ENCODE measurements at regions not wholly inside any gene's neighbourhood (a gene's known extent, or its start where the extent isn't known, plus 50 kb on each side); places are given as distances from the start of the nearest gene placed in this dataset.

- POLR2A ChIA-PET, result no interaction called here
- H3K4me3 Mint-ChIP-seq, result no peak overlapping the region
- H3K27me3 Mint-ChIP-seq, result peaks cover 3 to 11% (median 7%) of the 10 kb centered on the region in 5 donors
- no peak for ATAC-seq
- H3K36me3 Mint-ChIP-seq, result no peaks in the 10 kb centered on the region
- H3K4me1 Mint-ChIP-seq, result peaks cover 0 to 8% (median 1%) of the 10 kb centered on the region in 4 donors
- no peak overlapping the region for H3K27ac Mint-ChIP-seq
- H3K9me3 Mint-ChIP-seq, result no peaks in the 10 kb centered on the region
- DNase-seq, result no peak
Observed at GRCh38 chr16:6641091-6641490, 691.6 kb upstream of the RBFOX1 start.

DNA sequence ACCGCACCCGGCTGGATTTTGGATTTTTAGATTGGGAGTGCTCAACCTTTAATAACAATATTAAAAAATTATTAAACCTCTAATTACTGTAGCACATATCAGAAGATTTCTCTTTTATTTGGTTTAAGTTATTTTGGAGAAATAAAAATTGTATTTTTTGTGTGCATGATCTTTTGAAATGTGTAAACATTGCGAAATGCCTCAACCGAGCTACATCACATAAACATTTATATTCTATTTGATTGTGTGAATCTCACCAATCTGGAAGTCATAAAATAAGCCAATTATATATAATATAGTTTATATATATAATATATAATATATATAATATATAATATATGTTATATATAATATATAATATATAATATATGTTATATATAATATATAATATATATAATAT is 696.2 kb upstream of the RBFOX1 start:
- Mint-ChIP-seq H3K4me3 (no peak overlapping the region), H3K9me3 (no peaks in the 10 kb centered on the region), H3K4me1 (no peaks in the 10 kb centered on the region), H3K27me3 (peaks cover 0 to 5% (median 2%) of the 10 kb centered on the region in 5 donors), H3K36me3 (no peaks in the 10 kb centered on the region), H3K27ac (no peak overlapping the region)
- ATAC-seq, result no peak
- no peak for DNase-seq
- POLR2A ChIA-PET, result no interaction called here

GRCh38 chr16:6634151-6634550 is 698.5 kb upstream of the RBFOX1 start:
- Mint-ChIP-seq H3K27ac (no peak overlapping the region), H3K4me3 (no peak overlapping the region), H3K36me3 (no peaks in the 10 kb centered on the region), H3K27me3 (peaks cover 0 to 2% (median 0%) of the 10 kb centered on the region in 5 donors), H3K4me1 (no peaks in the 10 kb centered on the region), H3K9me3 (no peaks in the 10 kb centered on the region)
- ATAC-seq, result no peak
- no peak for DNase-seq
- POLR2A ChIA-PET, result no interaction called here

- ATAC-seq (no peak), DNase-seq (no peak)
- POLR2A ChIA-PET, result no interaction called here
- no peaks in the 10 kb centered on the region for H3K4me1 Mint-ChIP-seq
- H3K27ac Mint-ChIP-seq, result no peak overlapping the region
- H3K27me3 Mint-ChIP-seq, result peaks cover 0 to 2% (median 0%) of the 10 kb centered on the region in 5 donors
- H3K4me3 Mint-ChIP-seq, result no peak overlapping the region
- no peaks in the 10 kb centered on the region for H3K36me3 Mint-ChIP-seq
- no peaks in the 10 kb centered on the region for H3K9me3 Mint-ChIP-seq
Observed at GRCh38 chr16:6633456-6633855, 699.2 kb upstream of the RBFOX1 start.

GRCh38 chr16:6629110-6629509 is 703.5 kb upstream of the RBFOX1 start:
- H3K4me1 Mint-ChIP-seq, result no peaks in the 10 kb centered on the region
- H3K9me3 Mint-ChIP-seq, result peaks cover 0 to 9% (median 4%) of the 10 kb centered on the region in 9 donors
- H3K27me3 Mint-ChIP-seq, result no peaks in the 10 kb centered on the region
- ATAC-seq (no peak), DNase-seq (no peak)
- H3K27ac Mint-ChIP-seq, result no peak overlapping the region
- no peaks in the 10 kb centered on the region for H3K36me3 Mint-ChIP-seq
- H3K4me3 Mint-ChIP-seq, result no peak overlapping the region
- POLR2A ChIA-PET, result no interaction called here

DNA sequence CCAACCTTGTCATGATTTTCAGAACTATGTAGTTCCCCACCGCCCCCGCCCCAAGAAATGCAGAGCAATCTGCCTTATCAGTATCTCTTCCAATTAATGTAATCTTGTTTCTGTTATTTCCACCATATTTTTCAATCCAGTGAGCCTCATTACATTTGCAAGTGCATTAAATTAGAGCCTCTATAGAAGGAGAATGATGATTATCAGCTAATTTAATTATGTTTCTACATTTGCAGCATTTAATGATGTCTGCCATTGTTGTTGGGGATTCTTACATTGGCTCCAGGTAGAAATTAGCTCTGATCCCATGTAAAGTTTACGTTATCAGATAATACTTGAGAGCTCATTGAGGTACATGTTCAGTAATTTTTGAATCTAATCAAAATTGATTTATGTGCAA is 707.0 kb upstream of the RBFOX1 start:
- Mint-ChIP-seq H3K27me3 (no peaks in the 10 kb centered on the region), H3K4me3 (no peak overlapping the region), H3K4me1 (no peaks in the 10 kb centered on the region), H3K27ac (no peak overlapping the region), H3K9me3 (peaks cover 0 to 15% (median 4%) of the 10 kb centered on the region in 9 donors), H3K36me3 (peaks cover 0 to 3% (median 0%) of the 10 kb centered on the region in 3 donors)
- POLR2A ChIA-PET, result no interaction called here
- DNase-seq, result no peak
- no peak for ATAC-seq

DNA sequence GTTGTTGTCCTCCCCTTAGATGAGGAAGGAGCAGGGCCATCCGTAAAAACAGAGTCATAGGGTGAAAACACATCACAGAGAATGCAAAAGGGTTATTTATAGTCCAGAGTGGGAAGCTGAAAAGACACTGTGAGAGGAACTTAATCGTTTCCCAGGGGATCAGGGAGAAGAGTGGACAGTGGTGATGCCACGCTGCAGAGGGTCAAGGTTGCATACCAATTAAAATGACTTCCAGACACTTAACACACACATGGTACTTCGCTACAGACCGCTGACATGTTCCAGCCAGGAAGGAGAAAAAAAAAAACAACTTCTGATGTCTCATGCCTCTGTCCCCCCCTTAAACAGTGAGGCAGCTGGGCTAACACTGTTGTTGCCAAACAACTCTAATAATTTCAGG is 713.8 kb upstream of the RBFOX1 start:
- no peaks in the 10 kb centered on the region for H3K4me1 Mint-ChIP-seq
- no peak overlapping the region for H3K27ac Mint-ChIP-seq
- DNase-seq, result no peak
- no peak for ATAC-seq
- peaks cover 0 to 2% (median 0%) of the 10 kb centered on the region in 5 donors for H3K27me3 Mint-ChIP-seq
- H3K9me3 Mint-ChIP-seq, result peaks cover 0 to 26% (median 12%) of the 10 kb centered on the region in 9 donors
- POLR2A ChIA-PET, result no interaction called here
- H3K4me3 Mint-ChIP-seq, result no peak overlapping the region
- H3K36me3 Mint-ChIP-seq, result peaks cover 0 to 8% (median 0%) of the 10 kb centered on the region in 3 donors

DNA sequence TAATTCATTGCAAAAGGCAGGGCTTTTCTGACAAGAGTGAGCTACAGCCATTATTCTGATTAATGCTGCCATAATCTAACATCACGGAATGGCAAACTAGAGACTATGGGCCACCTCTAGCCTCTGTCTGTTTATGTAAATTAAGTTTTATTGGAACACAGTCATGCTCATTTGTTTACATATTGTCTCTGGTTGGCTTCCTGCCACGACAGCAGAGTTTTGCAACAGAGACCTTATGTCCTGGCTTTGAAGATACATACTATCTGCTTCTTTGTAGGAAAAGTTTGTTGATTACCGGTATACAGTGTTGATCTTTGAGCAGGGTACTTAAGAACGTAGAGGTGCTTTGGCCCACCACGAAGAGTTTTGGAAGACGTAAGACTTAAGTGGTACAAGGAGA is 715.9 kb upstream of the RBFOX1 start:
- Mint-ChIP-seq H3K36me3 (peaks cover 0 to 8% (median 0%) of the 10 kb centered on the region in 3 donors), H3K4me3 (no peak overlapping the region), H3K27me3 (peaks cover 0 to 2% (median 0%) of the 10 kb centered on the region in 5 donors), H3K27ac (no peak overlapping the region), H3K9me3 (peaks cover 0 to 30% (median 12%) of the 10 kb centered on the region in 9 donors), H3K4me1 (no peaks in the 10 kb centered on the region)
- POLR2A ChIA-PET, result no interaction called here
- DNase-seq (no peak), ATAC-seq (no peak)

DNA sequence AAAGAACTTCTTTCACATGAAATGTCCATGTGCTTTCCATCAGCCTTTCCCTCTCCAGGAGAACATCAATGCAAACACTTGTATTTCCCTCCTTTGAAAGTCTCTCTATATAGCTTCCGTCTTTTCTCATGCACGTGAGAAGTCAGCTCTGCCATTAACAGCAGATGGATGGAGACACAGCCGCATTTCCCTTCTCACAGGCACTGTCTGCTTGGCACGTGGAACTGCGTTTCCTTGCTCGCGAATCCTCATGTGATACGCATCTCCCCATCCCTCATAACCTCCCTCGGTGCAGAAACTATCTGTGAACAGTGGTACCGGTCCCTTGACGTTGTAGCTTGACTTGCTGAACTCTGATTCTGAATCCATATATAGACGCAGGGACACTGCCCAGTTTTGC is 717.0 kb upstream of the RBFOX1 start:
- H3K9me3 Mint-ChIP-seq, result peaks cover 0 to 30% (median 10%) of the 10 kb centered on the region in 9 donors
- no peak overlapping the region for H3K4me3 Mint-ChIP-seq
- POLR2A ChIA-PET, result no interaction called here
- H3K4me1 Mint-ChIP-seq, result no peaks in the 10 kb centered on the region
- peaks cover 0 to 8% (median 0%) of the 10 kb centered on the region in 3 donors for H3K36me3 Mint-ChIP-seq
- ATAC-seq, result no peak
- no peak overlapping the region for H3K27ac Mint-ChIP-seq
- H3K27me3 Mint-ChIP-seq, result peaks cover 0 to 2% (median 0%) of the 10 kb centered on the region in 5 donors
- DNase-seq, result no peak

GRCh38 chr16:6611535-6611934 is 721.1 kb upstream of the RBFOX1 start:
- Mint-ChIP-seq H3K27me3 (peaks cover 0 to 8% (median 0%) of the 10 kb centered on the region in 5 donors), H3K9me3 (peaks cover 0 to 10% (median 0%) of the 10 kb centered on the region in 9 donors), H3K36me3 (peaks cover 0 to 4% (median 0%) of the 10 kb centered on the region in 3 donors), H3K4me3 (no peak overlapping the region), H3K4me1 (no peaks in the 10 kb centered on the region), H3K27ac (no peak overlapping the region)
- DNase-seq (no peak), ATAC-seq (no peak)
- POLR2A ChIA-PET, result no interaction called here

DNA sequence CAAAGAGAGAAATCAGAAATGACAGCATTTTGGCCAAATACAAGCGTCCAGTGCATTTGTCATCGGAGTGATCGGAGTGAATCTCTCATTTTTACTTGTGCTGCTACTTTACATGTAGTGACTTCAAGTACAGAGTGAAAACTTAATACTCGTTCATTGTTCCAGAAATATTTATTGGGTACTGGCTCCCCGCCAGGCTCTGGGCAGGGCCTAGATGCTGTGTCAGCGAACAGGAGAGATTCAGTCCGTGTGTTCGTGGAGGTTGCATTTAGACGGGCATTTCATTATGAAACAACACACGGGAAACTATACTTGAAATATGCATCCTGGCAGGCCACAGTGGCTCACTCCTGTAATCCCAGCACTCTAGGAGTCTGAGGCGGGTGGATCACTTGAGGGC is 727.2 kb upstream of the RBFOX1 start:
- no peak overlapping the region for H3K27ac Mint-ChIP-seq
- peaks cover 0 to under 1% (median 0%) of the 10 kb centered on the region in 3 donors for H3K36me3 Mint-ChIP-seq
- H3K4me3 Mint-ChIP-seq, result no peak overlapping the region
- POLR2A ChIA-PET, result no interaction called here
- peaks cover 0 to 2% (median 0%) of the 10 kb centered on the region in 4 donors for H3K4me1 Mint-ChIP-seq
- no peak for DNase-seq
- no peak for ATAC-seq
- H3K27me3 Mint-ChIP-seq, result peaks cover 0 to 12% (median 0%) of the 10 kb centered on the region in 5 donors
- H3K9me3 Mint-ChIP-seq, result peaks cover 0 to 3% (median 0%) of the 10 kb centered on the region in 9 donors

DNA sequence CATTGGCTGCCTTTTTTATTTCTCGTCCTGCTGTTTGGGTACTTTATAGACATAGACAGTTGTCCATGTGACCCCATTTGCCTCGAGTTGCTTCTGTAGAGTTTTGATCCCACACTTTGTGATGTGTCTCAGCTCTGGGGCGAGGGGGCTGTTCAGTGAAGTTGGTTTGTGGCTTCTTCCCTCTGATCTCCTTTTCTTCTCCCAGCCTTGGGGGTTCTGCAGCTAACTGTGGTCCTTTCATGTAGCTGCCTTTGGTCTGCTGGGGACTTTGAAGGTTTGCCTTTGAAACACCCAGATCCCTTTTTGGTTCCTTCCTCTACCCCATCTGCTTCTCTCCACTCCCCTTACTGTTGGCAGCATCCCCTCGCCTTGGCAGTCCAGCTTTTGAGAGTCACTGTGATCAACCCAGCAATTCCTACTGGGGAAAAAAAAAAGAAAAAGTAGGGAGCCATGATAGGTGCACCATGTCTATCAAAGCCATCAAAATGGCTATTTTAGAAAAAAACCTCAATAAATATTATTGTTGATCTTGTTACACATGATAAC is 728.8 kb upstream of the RBFOX1 start:
- Mint-ChIP-seq H3K27ac (no peak overlapping the region), H3K4me1 (peaks cover 0 to 2% (median 0%) of the 10 kb centered on the region in 4 donors), H3K36me3 (no peaks in the 10 kb centered on the region), H3K4me3 (no peak overlapping the region), H3K27me3 (peaks cover 0 to 12% (median 0%) of the 10 kb centered on the region in 5 donors), H3K9me3 (peaks cover 0 to 3% (median 0%) of the 10 kb centered on the region in 9 donors)
- ATAC-seq (no peak), DNase-seq (no peak)
- POLR2A ChIA-PET, result no interaction called here

GRCh38 chr16:6602405-6602804 is 730.2 kb upstream of the RBFOX1 start:
- Mint-ChIP-seq H3K27me3 (peaks cover 0 to 9% (median 0%) of the 10 kb centered on the region in 5 donors), H3K4me1 (peaks cover 0 to 2% (median 0%) of the 10 kb centered on the region in 4 donors), H3K9me3 (peaks cover 0 to 5% (median 0%) of the 10 kb centered on the region in 9 donors), H3K4me3 (no peak overlapping the region), H3K36me3 (no peaks in the 10 kb centered on the region), H3K27ac (no peak overlapping the region)
- POLR2A ChIA-PET, result no interaction called here
- no peak for ATAC-seq
- DNase-seq, result no peak

DNA sequence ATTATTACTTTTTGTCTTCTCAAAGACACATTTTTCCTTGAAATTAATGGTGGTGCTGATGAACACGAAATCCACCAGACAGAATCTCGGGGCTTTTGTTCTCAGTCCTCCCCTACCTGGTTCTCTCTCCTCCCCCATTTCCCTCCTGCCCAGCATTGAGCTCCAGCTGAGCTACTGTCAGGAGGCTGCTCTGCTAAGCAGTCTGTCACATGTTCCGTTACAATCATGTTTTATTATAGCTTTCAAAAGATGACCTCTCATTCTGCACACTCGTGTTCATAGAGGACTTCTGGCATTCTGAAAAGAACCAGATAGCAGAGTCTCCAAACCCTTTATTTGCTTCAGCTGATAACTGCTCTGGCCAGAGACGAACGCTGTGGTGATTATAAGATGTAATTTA is 732.5 kb upstream of the RBFOX1 start:
- DNase-seq (no peak), ATAC-seq (no peak)
- POLR2A ChIA-PET, result no interaction called here
- H3K27ac Mint-ChIP-seq, result no peak overlapping the region
- H3K9me3 Mint-ChIP-seq, result peaks cover 0 to 5% (median 0%) of the 10 kb centered on the region in 9 donors
- no peak overlapping the region for H3K4me3 Mint-ChIP-seq
- H3K27me3 Mint-ChIP-seq, result peaks cover 0 to 4% (median 0%) of the 10 kb centered on the region in 5 donors
- H3K4me1 Mint-ChIP-seq, result peaks cover 0 to 2% (median 0%) of the 10 kb centered on the region in 4 donors
- no peaks in the 10 kb centered on the region for H3K36me3 Mint-ChIP-seq

Measured in naive thymus-derived CD8-positive, alpha-beta T cell (primary cell).